Endothelial cell of umbilical vein (primary cell): ENCODE measurements at regions not wholly inside any gene's neighbourhood (a gene's known extent, or its start where the extent isn't known, plus 50 kb on each side); places are given as distances from the start of the nearest gene placed in this dataset.

ENCODE experiments used
- BruUV-seq: library from RNA; stranded (reverse); fragments of 400-500 nt; replicated peaks from 2 replicates; lab custom pipeline; 2021; lab: Mats Ljungman, UMichigan
- CTCF ChIA-PET: fragments of 300-600, 350-600 bp; sonication (Branson Sonifier 250); formaldehyde crosslinking; loops from one replicate; lab custom pipeline; 2021; ENCODE audit warnings: antibody characterized with exemption, inconsistent platforms; lab: Charles Lee
- POLR2A ChIA-PET: fragments of 300-600, 350-600 bp; sonication (Branson Sonifier 250); formaldehyde crosslinking; loops from one replicate; lab custom pipeline; 2021; ENCODE audit warnings: antibody characterized with exemption, inconsistent platforms; lab: Charles Lee
- DNase-seq: peaks from one replicate; pipeline ENCODE4 v3.0.0-alpha.2; 2011; ENCODE audit warnings: low read depth, low spot score
- FAIRE-seq: peaks from 2 replicates; lab custom pipeline; 2011; peaks lifted over from hg19 to GRCh38; lab: Jason Lieb, UNC
- H2AFZ ChIP-seq: 2 replicates; pipeline ENCODE4 v1.6.0; 2012; ENCODE audit warnings: low read depth, low read length, control low read depth, inconsistent platforms
- H3K27ac ChIP-seq: 2 replicates; pipeline ENCODE4 v1.5.1; 2011; ENCODE audit warnings: low read depth, mild to moderate bottlenecking, control low read depth, low read length, moderate library complexity; ENCODE audit not compliant: insufficient read depth
- H3K27me3 ChIP-seq, 2 experiments: 2 replicates each; pipeline versions ENCODE4 v1.6.0 to v1.6.1; 2011; ENCODE audit warnings: low read length in 2 of 2, mixed read lengths in 1 of 2; ENCODE audit not compliant: control insufficient read depth in 2 of 2, insufficient read depth in 2 of 2
- H3K36me3 ChIP-seq, 2 experiments: 2 replicates in 1 of 2; 3 replicates in 1 of 2; pipeline ENCODE4 v1.5.1; 2011; ENCODE audit warnings: low read length in 2 of 2, mild to moderate bottlenecking in 1 of 2, moderate library complexity in 1 of 2; ENCODE audit not compliant: control insufficient read depth in 2 of 2, insufficient read depth in 2 of 2; ENCODE audit errors: extremely low read depth in 1 of 2
- H3K4me1 ChIP-seq: 3 replicates; pipeline ENCODE4 v1.5.1; 2011; ENCODE audit warnings: mild to moderate bottlenecking, low read length; ENCODE audit not compliant: control insufficient read depth, insufficient read depth; ENCODE audit errors: extremely low read depth
- H3K4me2 ChIP-seq: 2 replicates; pipeline ENCODE4 v1.6.1; 2011; ENCODE audit warnings: low read length, control low read depth, mixed read lengths; ENCODE audit not compliant: insufficient read depth
- H3K4me3 ChIP-seq, 3 experiments: fragments of 200-600 bp in 1 of 3; sonication (generic), shearing (Covaris generic) in 1 of 3; replicated peaks in 1 of 3; 2 replicates each; pipeline ENCODE4 v1.5.1; 2011 to 2016; ENCODE audit warnings: control low read depth in 3 of 3, low read length in 3 of 3, mild to moderate bottlenecking in 2 of 3, inconsistent platforms in 1 of 3, low read depth in 1 of 3, moderate library complexity in 1 of 3; ENCODE audit not compliant: insufficient read depth in 1 of 3
- H3K79me2 ChIP-seq: 2 replicates; pipeline ENCODE4 v1.6.0; 2012; ENCODE audit warnings: low read length, inconsistent platforms; ENCODE audit not compliant: control insufficient read depth, insufficient read depth
- H3K9ac ChIP-seq: replicated peaks from 2 replicates; pipeline ENCODE3; 2011; ENCODE audit warnings: low read length, control low read depth; ENCODE audit not compliant: insufficient read depth; ENCODE audit errors: extremely low read depth
- H3K9me1 ChIP-seq: replicated peaks from 3 replicates; pipeline ENCODE4 v1.6.0; 2011; ENCODE audit warnings: mild to moderate bottlenecking, low read length; ENCODE audit not compliant: control insufficient read depth, insufficient read depth; ENCODE audit errors: extremely low read depth
- H3K9me3 ChIP-seq: replicated peaks from 2 replicates; pipeline ENCODE4 v1.5.1; 2012; ENCODE audit warnings: low read length, inconsistent platforms; ENCODE audit not compliant: control insufficient read depth, insufficient read depth
- H4K20me1 ChIP-seq: replicated peaks from 2 replicates; pipeline ENCODE3; 2011; ENCODE audit warnings: mild to moderate bottlenecking, low read length; ENCODE audit not compliant: control insufficient read depth, insufficient read depth; ENCODE audit errors: extremely low read depth
- CTCF ChIP-seq, 2 donors: IDR thresholded peaks; 1 replicate in 1 of 2; 2 replicates in 1 of 2; pipeline ENCODE4 v1.5.1; 2011; ENCODE audit warnings: low read length in 2 of 2, mild to moderate bottlenecking in 2 of 2, moderate library complexity in 2 of 2, control low read depth in 1 of 2, inconsistent platforms in 1 of 2, low read depth in 1 of 2; ENCODE audit not compliant: insufficient read depth in 1 of 2; ENCODE audit errors: extremely low read depth in 1 of 2
- EZH2 ChIP-seq: IDR thresholded peaks from 2 replicates; pipeline ENCODE4 v1.6.1; 2012; ENCODE audit warnings: borderline replicate concordance, low read depth, mild to moderate bottlenecking, moderate library complexity, low read length, inconsistent platforms; ENCODE audit not compliant: severe bottlenecking
- FOS ChIP-seq: IDR thresholded peaks from 2 replicates; pipeline ENCODE4 v1.6.1; 2011; ENCODE audit warnings: mild to moderate bottlenecking, low read length, moderate library complexity, borderline replicate concordance; ENCODE audit not compliant: insufficient read depth
- GATA2 ChIP-seq: IDR thresholded peaks from 2 replicates; pipeline ENCODE4 v1.7.0; 2011; ENCODE audit warnings: low read depth, mild to moderate bottlenecking, moderate library complexity, mixed read lengths, low read length; ENCODE audit not compliant: insufficient read length, insufficient read depth
- JUN ChIP-seq: IDR thresholded peaks from 2 replicates; pipeline ENCODE4 v1.6.1; 2011; ENCODE audit warnings: borderline replicate concordance, low read depth; ENCODE audit not compliant: insufficient read length, insufficient read depth
- MYC ChIP-seq: IDR thresholded peaks from one replicate; pipeline ENCODE4 v1.6.1; 2011; ENCODE audit warnings: mild to moderate bottlenecking, low read depth, low read length
- POLR2A ChIP-seq: IDR thresholded peaks from 2 replicates; pipeline ENCODE4 v1.6.1; 2012; ENCODE audit warnings: low read depth, mild to moderate bottlenecking, control low read depth, low read length
- POLR2AphosphoS5 ChIP-seq: IDR thresholded peaks from 2 replicates; pipeline ENCODE4 v1.6.1; 2012; ENCODE audit warnings: low read depth, mild to moderate bottlenecking, control low read depth, low read length, moderate library complexity; ENCODE audit not compliant: insufficient read depth
- dilution Hi-C: fragments of 300-500 bp; cut with MboI; formaldehyde crosslinking; loops from one replicate; pipeline ENCODE4 v1.15.0; 2019; ENCODE audit warnings: low sequenced_read_pairs; ENCODE audit not compliant: extremely low pct_ligation_motif_present
- intact Hi-C: fragments of 100-400 bp; cut with micrococcal nuclease; formaldehyde crosslinking; loops from one replicate; pipeline ENCODE4 v1.10.0; 2022
- TF ChIP-seq, protein P1 (sequence below): IDR thresholded peaks from 2 replicates; pipeline ENCODE4 v1.6.1; 2011; ENCODE audit not compliant: insufficient read depth, insufficient read length

- Histone ChIP-seq H3K27me3 (no peaks in the 10 kb centered on the region), H2AFZ (no peak overlapping the region), H3K9me3 (no peaks in the 10 kb centered on the region), H4K20me1 (no peaks in the 10 kb centered on the region), H3K9ac (no peak overlapping the region), H3K4me3 (no peak overlapping the region), H3K79me2 (no peaks in the 10 kb centered on the region), H3K9me1 (no peaks in the 10 kb centered on the region), H3K36me3 (no peaks in the 10 kb centered on the region), H3K4me2 (no peak overlapping the region), H3K4me1 (no peaks in the 10 kb centered on the region), H3K27ac (no peak overlapping the region)
- ChIA-PET POLR2A (no interaction called here), CTCF (no interaction called here)
- TF ChIP-seq CTCF (IDR thresholded peaks at IDR 0.05; ENCODE audit: extremely low read depth in 1 of 2, insufficient read depth in 1 of 2, low read depth in 1 of 2, low read length in 2 of 2) (no peak), JUN (no peak), POLR2A (no peak), EZH2 (no peak), POLR2AphosphoS5 (no peak), FOS (no peak), GATA2 (no peak), MYC (no peak)
- TF ChIP-seq, protein P1, sequence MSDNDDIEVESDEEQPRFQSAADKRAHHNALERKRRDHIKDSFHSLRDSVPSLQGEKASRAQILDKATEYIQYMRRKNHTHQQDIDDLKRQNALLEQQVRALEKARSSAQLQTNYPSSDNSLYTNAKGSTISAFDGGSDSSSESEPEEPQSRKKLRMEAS, result no peak
- intact Hi-C loops (no loop called here), dilution Hi-C loops (no loop called here)
- FAIRE-seq, result no peak
- DNase-seq, result no peak
- BruUV-seq, result no TSS peak
Observed at GRCh38 chr14:66008631-66009030, 477.5 kb upstream of the CCDC196 start.
